ENCODE measurements at regions not wholly inside any gene's neighbourhood (a gene's known extent, or its start where the extent isn't known, plus 50 kb on each side); places are given as distances from the start of the nearest gene placed in this dataset.

- no peak for TF ChIP-seq SUZ12 (IDR thresholded peaks at IDR 0.05)
- TF ChIP-seq PKNOX1 (IDR thresholded peaks at IDR 0.05) = no peak
- no peak for TF ChIP-seq ZNF384 (IDR thresholded peaks at IDR 0.05)
- TF ChIP-seq SP1 (IDR thresholded peaks at IDR 0.05) = no peak
- TF ChIP-seq FOXA1 (IDR thresholded peaks at IDR 0.05) = no peak
- TF ChIP-seq ELF4 (IDR thresholded peaks at IDR 0.05) = no peak
- no peak for TF ChIP-seq NFRKB (IDR thresholded peaks at IDR 0.05)
- TF ChIP-seq BHLHE40 (IDR thresholded peaks at IDR 0.05; ENCODE audit: borderline replicate concordance) = no peak
- TF ChIP-seq FOXK2 (IDR thresholded peaks at IDR 0.05) = no peak
- TF ChIP-seq L3MBTL2 (conservative IDR thresholded peaks at IDR 0.05) = no peak
- TF ChIP-seq TARDBP (IDR thresholded peaks at IDR 0.05) = no peak
- TF ChIP-seq HDGF (IDR thresholded peaks at IDR 0.05; ENCODE audit: borderline replicate concordance) = no peak
Measured at GRCh38 chr6:126553854-126554253, 213.9 kb downstream of the CENPW start.

Measured in HEK293T (cell line).